GM06990 (cell line): ENCODE measurements at regions not wholly inside any gene's neighbourhood (a gene's known extent, or its start where the extent isn't known, plus 50 kb on each side); places are given as distances from the start of the nearest gene placed in this dataset.

Experiments
- DNase-seq: peaks from one replicate; pipeline ENCODE4 v3.0.0-alpha.2; 2011; ENCODE audit not compliant: insufficient read length; ENCODE audit errors: extremely low read depth
- H3K27me3 ChIP-seq: replicated peaks from 2 replicates; pipeline ENCODE4 v1.6.0; 2011; ENCODE audit warnings: low read length; ENCODE audit not compliant: control insufficient read depth, insufficient read depth
- H3K36me3 ChIP-seq: 2 replicates; pipeline ENCODE4 v1.5.1; 2011; ENCODE audit warnings: low read length; ENCODE audit not compliant: control insufficient read depth, insufficient read depth
- H3K4me3 ChIP-seq: replicated peaks from 2 replicates; pipeline ENCODE4 v1.5.1; 2011; ENCODE audit warnings: low read depth, mild to moderate bottlenecking, control low read depth, low read length
- TF ChIP-seq, protein P1 (sequence below): IDR thresholded peaks from 2 replicates; pipeline ENCODE4 v1.5.1; 2011; ENCODE audit warnings: low read length, control low read depth, mild to moderate bottlenecking, inconsistent platforms; ENCODE audit not compliant: insufficient read depth, poor library complexity, severe bottlenecking

GRCh38 chr1:83098791-83099190, 900.1 kb downstream of the TTLL7 start:
- H3K27me3 ChIP-seq, result no peaks in the 10 kb centered on the region
- no peaks in the 10 kb centered on the region for H3K36me3 ChIP-seq
- TF ChIP-seq, protein P1, sequence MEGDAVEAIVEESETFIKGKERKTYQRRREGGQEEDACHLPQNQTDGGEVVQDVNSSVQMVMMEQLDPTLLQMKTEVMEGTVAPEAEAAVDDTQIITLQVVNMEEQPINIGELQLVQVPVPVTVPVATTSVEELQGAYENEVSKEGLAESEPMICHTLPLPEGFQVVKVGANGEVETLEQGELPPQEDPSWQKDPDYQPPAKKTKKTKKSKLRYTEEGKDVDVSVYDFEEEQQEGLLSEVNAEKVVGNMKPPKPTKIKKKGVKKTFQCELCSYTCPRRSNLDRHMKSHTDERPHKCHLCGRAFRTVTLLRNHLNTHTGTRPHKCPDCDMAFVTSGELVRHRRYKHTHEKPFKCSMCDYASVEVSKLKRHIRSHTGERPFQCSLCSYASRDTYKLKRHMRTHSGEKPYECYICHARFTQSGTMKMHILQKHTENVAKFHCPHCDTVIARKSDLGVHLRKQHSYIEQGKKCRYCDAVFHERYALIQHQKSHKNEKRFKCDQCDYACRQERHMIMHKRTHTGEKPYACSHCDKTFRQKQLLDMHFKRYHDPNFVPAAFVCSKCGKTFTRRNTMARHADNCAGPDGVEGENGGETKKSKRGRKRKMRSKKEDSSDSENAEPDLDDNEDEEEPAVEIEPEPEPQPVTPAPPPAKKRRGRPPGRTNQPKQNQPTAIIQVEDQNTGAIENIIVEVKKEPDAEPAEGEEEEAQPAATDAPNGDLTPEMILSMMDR, result no peak
- no peak for DNase-seq
- no peak overlapping the region for H3K4me3 ChIP-seq

GRCh38 chr1:83098131-83098530, 900.8 kb downstream of the TTLL7 start:
- Histone ChIP-seq H3K27me3 (no peaks in the 10 kb centered on the region), H3K4me3 (no peak overlapping the region), H3K36me3 (no peaks in the 10 kb centered on the region)
- no peak for DNase-seq
- TF ChIP-seq, protein P1, result no peak

GRCh38 chr1:83097715-83098114, 901.2 kb downstream of the TTLL7 start:
- Histone ChIP-seq H3K4me3 (no peak overlapping the region), H3K27me3 (no peaks in the 10 kb centered on the region), H3K36me3 (no peaks in the 10 kb centered on the region)
- TF ChIP-seq, protein P1, result no peak
- no peak for DNase-seq

DNA sequence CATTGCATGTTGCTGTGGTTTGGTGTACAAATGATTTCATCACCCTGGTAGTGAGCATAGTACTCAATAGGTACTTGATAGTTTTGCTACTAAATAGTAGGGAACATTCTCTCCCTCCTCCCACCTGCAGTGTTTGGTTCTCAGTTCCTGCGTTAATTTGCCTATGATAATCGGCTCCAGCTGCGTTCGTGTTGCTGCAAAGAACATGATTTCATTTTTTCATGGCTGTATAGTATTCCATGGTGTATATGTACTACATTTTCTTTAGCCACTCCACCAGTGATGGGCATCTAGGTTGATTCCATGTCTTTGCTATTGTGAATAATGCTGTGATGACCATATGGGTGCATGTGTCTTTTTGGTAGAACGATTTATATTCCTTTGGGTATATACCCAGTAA, 903.4 kb downstream of the TTLL7 start:
- no peaks in the 10 kb centered on the region for H3K36me3 ChIP-seq
- DNase-seq, result no peak
- TF ChIP-seq, protein P1, result no peak
- no peak overlapping the region for H3K4me3 ChIP-seq
- H3K27me3 ChIP-seq, result no peaks in the 10 kb centered on the region

DNA sequence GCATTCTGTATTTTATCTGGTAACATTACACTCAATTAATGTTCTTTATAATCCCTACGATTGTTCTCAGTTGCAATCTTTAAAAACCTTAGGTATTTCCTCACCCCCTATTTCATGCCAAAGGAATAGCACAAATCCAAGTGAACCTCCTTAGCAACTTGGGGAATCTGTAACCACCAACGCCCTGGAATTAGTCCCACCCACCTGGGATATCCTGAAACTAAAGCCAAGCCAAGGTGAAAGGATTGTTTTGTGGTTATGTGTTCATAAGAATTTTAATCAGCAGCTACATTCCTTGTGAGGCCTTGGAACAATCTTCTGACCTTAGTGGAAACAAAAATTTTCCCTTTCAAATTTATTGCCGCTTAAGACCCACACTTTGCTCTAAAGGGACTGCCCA, 908.7 kb downstream of the TTLL7 start:
- no peak for DNase-seq
- TF ChIP-seq, protein P1, result no peak

GRCh38 chr1:83087851-83088250, 911.1 kb downstream of the TTLL7 start:
- Histone ChIP-seq H3K36me3 (no peaks in the 10 kb centered on the region), H3K4me3 (no peak overlapping the region), H3K27me3 (no peaks in the 10 kb centered on the region)
- no peak for DNase-seq
- TF ChIP-seq, protein P1, result no peak

More for the DNA sequence above, 908.7 kb downstream of the TTLL7 start:
- Histone ChIP-seq H3K36me3 (no peaks in the 10 kb centered on the region), H3K4me3 (no peak overlapping the region), H3K27me3 (no peaks in the 10 kb centered on the region)
